GM19395 (cell line): ENCODE measurements at regions not wholly inside any gene's neighbourhood (a gene's known extent, or its start where the extent isn't known, plus 50 kb on each side); places are given as distances from the start of the nearest gene placed in this dataset.

Experiments used
- ATAC-seq: cut with Tn5 transposase; IDR thresholded peaks from one replicate; pipeline ENCODE4 v1.9.1; 2021; ENCODE audit warnings: mild to moderate bottlenecking, moderate library complexity; ENCODE audit not compliant: unreplicated experiment

DNA sequence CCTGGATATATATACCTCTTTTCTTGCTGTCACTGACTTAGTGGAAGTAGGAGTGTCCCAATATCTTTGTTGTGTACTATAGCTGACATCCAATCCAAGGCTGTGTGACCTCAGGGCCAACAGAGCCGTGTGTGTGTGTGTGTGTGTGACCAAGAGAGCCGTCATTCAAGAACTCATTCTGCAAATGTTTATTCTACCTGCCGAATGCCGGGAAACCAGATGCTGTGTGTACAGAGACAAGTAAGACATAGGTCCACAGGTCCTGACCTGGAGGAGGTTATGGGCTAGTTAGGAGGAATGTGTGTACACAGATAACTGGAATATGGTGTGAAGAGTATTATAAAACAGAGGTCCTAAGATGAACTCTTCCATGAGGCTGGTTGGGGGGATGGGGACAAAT is 190.0 kb downstream of the DHX35 start:
- ATAC-seq = no peak

DNA sequence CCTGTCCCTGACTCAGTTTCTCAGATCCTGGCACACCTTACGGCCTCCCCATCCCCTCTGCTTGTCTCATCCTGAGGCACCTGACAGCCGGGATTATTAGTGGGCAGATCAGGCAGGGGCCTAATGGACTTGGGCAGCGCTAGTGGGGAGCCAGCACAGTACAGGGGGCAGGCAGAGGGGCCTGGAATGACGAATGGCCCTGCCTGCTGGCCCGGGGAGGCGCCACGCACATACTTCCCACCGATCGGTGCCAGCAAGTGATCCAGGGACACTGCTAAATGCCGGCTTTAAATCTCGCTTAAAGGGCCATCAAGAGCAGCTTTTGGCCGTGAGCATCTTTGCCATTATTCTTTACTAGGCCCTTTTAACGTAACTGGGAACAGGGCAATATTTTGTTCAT is 188.4 kb downstream of the DHX35 start:
- no peak for ATAC-seq

DNA sequence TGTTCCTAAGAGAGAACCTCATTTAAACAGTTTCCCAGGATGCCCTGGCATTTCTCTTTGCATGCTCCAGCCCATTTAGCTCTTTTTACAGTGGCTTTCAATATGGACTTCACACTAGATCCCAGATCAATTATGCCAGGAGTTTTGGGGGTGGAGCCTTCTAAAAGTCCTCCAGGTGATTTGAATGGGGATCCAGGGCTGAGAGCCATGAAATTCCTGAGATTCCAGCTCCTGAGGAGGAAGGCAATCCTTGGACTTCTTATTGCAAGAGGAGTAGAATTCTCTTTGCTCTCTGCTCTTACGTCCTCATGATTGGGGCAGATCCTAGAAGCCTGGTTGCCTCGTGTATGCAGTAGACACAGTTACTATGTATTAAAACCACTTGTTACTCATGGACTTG is 184.2 kb downstream of the DHX35 start:
- no peak for ATAC-seq

DNA sequence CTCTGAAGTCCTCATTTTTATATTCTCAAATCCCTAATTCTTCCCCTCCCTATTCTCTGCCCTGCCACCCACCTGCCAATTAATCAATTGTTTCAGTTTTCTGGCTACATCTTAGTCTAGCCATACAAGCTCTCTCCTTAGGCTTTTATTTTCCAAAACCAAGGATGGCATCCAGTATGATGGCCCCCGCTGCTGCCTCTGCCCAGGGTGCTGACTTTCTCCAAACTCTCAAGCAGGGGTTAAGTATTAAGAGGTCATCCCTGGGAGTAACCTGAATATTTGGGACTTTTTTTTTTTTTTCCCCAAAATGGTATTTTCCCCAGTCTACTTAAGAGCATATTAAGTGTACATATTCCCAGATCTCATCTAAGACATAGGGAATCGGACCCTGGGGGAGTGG is 183.8 kb downstream of the DHX35 start:
- ATAC-seq = no peak

DNA sequence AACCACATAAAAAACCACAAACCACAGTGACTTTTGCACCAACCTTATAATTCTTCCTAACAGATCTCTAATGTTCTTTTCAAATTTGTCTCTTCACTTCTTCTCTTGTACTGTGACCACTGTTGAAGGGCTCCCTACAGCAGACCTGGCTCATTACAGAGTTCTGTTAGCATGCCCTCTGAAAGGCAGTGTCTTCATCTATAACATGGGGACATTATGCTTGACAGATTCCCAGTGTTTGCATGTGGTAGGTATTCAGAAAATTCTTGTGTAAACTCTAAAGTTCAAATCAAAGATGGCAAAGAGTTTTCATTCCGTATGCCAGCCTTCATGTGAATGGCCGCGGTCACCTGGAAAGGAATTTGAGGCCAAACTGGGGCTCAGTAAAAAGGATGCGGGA is 182.6 kb downstream of the DHX35 start:
- ATAC-seq = no peak

DNA sequence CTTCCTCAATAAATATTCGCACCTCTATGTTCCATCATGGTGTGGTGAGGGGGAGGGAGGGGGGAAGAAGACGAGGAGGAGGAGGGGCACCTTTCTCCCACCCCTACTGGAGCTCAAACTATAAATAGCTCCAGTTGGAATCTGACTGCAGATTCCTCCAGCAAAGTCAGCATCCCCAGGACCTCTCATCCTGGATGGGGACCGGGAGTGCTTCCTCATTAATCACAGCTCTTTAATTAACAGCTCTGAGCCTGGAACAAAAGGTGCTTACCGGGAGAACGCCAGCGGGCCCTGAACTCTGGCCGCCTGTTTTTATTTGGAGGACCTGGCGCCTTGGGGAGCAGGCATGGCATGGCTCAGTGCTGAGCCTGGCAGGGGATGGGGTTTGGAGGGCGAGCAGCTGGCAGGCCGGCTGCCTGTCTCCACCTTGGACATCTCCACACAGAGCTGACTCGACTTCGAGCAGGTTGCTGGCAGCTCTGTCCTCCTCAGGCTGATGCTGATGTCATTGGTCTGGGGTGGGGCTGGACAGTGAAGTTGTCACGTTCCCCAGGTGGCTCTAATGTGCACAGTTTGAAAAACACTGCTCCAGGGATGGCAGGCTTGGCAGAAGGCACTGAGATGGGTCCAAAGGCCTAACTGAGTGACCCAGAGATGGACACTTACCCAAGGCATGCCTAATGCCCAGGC is 180.4 kb downstream of the DHX35 start:
- ATAC-seq = no peak

DNA sequence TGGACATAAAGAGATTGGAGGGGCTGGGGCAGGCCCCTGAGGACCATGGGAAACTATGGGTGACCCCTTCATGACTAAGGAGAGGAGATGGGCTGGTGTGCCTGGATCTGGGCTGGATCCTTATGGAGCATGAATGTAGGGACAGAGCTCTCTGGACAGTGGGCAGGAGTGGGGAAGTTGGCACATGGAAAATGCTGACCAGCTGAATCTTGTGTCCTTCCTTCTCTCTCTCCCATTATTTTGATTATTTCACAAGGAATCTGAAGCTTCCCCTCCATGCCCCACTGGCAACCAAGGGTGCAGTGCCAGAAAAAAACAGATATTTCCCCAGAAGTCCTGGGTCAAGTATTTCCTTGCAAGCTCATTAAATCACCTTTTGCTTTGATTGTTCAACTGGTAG is 175.2 kb downstream of the DHX35 start:
- no peak for ATAC-seq

DNA sequence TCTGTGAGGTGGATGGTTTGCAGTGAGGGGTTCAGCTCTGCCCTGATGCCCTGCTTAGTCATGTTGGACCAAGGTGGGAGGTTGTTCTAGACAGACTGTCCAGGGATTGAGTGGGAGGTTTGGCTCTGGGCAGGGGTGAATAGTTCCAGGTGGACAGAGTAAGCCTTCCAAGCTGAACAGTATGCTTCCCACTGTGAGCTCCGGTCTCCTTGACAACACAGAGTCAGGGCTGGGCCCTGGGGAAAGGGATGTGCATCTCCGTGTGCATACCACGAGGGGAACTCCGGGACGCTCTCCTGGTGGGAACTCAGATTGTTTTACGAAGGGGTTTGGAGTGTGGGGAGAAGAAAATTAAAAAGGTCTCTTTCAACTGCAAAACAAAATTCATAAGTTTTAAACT is 174.7 kb downstream of the DHX35 start:
- ATAC-seq = no peak

DNA sequence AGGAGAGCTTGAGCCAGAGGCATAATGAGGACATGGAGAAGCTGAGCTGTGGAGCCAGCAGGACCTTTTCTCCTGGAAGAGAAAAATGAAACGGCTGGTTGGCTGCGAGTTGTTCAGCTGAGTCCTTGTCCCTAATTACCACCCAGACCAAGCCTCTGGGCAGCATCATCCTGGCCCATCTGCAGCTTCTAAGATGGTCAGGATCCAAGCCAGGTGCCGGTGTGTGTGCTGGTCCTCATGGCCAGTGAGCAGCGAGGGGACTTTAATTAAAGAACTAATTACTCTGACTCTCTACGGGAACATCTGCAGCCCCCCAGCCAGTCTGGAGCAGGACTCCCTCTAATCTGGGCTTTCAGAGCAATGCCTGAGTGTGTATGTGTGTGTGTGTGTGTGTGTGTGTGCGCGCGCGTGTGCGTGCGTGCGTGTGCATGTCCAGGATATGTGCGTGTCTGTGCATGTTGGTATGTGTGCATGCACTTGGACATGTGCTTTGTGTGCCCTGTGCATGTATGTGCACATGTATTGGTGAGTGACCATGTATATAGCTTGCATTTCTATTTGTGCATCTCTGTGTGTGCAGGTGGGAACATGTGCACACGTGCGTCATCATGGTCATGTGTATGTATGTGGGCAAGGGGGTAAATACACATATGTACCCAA is 173.9 kb downstream of the DHX35 start:
- no peak for ATAC-seq

DNA sequence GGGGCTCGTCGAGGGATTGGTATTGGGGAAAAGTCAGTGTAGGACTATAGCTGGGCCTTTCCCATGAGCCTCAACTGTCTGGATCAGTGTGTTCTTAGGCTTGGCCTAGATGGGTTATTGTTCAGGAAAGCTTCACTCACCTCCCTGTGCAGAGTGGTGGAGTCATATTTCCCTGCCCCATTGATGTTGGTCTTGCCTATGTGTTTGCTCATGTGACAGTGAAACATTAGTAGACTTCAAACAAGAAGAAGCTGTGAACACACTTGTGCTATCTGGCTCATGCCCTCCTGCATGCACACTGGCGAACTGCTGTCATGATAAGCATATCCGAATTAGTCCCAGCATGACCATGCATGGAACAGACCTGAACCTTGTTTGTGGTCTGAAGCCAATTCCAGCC is 171.1 kb downstream of the DHX35 start:
- ATAC-seq = no peak

DNA sequence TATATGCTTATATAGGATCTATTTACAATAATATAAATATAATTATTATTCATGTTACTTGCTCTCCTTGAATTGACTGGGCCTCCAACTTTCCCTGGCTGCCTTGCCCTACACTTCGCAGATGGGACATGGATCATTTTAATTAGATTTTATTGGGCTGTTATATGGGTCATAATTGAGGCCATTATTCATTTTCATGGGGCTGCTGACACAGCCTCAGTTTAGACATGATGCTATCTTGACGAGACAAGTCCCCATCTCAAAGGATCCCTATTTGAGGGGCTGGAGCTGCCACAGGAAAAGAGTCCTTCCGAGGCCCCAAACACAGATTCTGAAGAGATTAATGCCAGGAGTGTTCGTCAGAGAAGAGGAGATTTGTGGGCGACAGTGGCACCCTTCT is 170.4 kb downstream of the DHX35 start:
- ATAC-seq = no peak

DNA sequence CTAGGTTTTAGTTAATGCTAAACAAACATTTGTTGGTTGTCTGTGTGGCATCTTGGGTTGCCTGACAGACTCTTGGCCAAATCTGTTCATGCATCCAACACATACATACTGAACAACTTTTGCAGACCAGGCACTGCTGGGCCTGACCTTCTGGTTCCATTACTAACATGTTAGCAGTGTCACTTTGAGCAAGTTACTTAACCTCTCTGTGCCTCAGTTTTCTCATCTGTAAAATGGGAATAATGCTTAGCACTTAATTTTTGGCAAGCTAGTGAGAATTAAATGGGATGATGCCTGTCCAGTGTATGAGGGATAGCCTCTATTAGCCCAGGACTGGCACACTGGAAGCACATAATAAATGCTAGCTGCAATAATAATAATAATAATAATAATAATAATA is 169.9 kb downstream of the DHX35 start:
- no peak for ATAC-seq

DNA sequence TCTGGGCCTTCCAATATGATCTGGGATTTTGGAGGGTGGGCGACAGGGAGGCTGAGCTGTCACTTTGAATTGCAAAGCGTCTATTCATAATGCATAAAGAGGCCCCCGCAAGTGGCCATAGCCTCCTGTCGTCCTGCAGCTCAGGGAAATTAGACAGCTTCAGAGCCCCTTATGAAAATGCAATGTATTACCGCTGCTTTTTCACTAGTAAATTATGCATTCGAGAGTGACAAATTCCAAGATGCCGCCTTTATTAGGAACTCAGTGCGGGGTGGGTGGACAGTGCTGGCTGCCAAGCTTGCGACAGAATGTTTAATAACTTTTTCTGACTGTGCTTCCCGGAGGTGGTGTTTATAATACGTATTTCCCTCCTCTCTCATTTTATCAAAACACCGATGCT is 168.5 kb downstream of the DHX35 start:
- no peak for ATAC-seq

DNA sequence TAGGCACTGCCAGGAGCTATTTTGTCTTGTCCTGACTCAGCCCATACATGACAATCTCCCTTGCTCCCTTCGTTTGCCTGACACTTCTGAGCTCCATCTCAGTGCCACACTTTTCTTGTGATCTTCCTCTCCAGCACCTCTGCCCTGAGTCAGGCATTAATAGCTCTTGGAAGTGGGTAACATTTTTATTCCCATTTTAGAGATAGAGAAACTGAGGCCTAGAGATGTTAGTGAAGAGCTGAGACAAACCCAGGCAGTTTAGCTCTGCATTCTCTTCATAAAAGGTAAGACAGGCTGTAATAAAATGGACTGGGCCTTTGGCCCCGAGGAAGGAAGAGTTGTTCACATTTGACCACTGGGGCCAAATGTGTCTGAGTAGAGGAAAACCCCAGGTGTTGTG is 167.4 kb downstream of the DHX35 start:
- ATAC-seq = no peak

DNA sequence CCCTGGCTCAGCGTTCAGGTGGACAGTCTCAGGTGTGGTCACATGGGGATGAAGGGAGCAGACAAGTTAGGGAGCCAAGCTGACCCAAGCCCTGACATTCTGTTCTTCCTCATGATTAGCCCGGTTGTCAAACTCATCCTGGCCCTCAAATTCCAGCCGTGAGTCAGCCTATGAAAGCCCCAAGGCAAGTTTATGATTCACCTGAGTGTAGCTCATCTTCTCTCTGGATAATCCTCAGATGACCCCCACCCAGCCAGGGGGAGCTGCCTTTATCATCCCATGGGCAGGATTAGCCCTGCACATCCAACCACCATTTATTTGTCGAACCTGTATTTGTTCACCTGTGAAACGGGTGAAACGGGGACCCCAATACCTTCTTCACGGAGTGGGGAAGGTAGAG is 161.9 kb downstream of the DHX35 start:
- no peak for ATAC-seq

DNA sequence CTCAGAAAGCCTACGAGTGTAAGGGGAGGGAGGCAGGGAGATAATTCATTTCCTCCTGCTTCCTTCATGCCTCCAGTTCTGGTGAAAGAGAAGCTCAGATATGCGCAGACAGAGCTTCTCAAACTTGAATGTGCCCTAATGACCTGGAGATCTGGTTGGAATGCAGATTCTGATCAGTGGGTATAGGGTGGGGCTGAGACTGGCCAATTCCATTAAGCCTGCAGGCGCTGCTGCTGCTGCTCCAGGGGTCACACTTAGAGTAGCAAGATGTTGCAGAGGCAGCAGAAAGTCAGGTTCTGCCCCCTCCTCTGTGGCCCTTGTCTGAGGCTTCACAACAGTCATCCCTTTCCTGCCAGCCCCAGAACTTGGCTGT is 161.0 kb downstream of the DHX35 start:
- ATAC-seq = no peak

DNA sequence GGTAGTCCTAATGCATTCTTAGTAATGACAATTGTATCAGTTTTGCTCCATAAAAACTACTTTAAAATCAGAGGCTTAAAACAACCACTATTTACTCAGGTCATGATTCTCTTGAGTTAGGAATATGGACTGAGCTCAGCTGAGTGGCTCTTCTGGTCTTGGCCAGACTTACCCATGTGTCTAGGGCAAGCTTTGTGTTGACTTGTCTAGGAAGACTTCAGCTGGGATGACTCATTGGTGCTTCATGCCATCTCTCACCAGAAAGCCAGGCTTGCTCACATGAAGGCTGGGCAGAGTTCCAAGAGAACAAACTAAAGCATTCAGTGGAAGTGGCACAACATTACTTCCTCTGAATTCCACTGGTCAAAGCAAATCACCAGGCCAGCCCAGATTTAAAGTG is 155.3 kb downstream of the DHX35 start:
- no peak for ATAC-seq

DNA sequence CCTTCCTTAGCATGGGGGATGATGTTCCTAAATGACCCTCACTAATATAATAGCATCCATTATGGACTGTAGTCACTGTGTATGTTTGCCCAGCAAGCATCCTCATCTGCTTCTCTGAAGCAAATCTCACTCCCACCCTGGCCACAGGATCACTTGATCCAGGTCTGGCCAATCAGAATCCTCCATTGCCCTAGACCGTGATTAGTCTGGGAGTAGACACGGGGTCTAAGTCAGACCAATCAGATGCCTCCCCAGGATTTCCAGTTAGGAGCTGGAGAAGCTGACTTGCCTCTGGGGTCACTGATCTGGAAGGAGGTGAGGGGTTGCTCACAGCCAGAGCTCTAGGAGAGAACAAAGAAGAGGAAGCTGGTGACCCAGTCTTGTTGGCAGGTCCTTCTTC is 153.9 kb downstream of the DHX35 start:
- ATAC-seq = no peak

DNA sequence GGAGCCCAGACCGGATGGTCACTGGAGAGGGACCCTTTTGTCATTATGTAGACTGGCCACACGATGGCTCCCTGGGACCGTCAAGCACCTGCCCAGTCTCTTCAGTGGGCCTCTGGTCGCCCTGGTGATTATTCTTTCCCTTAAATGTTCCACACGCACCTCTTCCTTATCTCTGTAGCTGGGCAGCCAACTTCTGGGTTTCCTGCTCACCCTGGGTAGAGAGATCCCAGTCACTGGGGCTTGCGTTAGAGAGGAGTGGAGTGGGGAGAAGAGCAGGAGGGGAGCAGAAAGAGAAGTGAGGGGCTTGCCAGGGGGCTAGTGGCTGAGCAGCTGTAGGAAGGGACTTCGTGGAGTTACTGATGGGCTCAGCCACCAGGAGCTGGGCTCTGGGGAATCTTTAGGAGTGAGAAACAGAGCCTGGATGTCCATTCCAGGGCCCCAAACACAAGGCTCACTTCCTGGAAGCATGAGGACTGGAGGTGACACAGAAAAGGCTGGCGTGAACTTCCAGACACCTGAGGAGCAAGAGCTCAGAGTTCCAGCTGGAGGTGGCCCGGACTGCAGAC is 150.1 kb downstream of the DHX35 start:
- ATAC-seq = no peak

DNA sequence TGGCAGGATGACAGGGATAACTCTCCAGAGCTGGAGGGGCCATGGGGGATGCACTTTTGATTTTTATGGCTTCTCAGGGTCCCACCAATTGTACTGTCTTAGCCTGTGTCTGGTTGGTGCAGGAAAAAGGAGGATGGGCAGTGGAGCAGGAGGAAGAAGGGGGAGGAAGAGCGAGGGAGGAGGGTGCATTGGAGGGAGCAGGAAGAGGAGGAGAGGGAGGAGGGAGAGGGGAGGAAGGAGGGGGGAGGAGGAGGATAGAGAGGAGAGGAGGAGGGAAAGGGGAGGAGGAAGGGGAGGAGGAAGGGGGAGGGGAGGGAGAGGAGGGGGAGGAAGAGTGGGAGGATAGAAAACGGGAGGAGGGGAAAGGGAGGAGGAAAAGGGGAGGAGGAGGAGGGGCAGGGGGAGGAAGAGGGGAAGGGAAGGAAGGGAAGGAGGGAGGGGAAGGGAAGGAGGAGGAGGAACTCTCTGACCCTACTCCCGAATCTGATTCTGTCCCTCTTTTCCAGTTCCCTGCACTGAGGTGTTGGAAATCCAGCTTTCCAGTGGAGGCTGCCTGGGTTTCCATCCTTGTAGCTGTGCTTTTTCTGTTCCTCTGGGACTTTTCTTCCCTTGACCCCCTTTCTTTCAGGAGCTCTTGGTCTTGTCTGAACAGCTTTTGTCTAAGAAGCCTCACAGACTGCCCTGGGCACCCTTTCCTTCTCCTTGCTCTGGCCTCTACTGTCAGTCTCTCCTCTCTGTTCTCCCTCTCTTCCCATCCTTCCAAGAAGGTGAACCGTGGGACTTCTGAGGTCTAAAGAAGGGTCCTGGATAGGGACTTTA is 149.4 kb downstream of the DHX35 start:
- no peak for ATAC-seq

DNA sequence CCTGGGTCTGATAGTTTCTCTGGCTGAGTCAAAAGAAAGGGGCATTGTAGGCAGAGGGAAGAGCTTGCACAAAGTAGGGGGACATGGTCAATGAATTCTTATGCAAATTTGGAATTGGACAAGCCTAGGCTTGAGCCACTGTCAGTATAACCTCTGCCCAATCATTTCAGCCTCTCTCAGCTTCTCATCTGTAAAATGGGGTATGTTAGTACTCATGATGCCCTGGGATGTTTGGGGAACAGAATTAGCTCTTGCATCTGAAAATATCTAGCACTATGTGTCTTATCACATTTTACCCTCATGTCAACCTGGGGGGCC is 148.6 kb downstream of the DHX35 start:
- no peak for ATAC-seq
